Astrocyte of the hippocampus (primary cell): ENCODE measurements at regions not wholly inside any gene's neighbourhood (a gene's known extent, or its start where the extent isn't known, plus 50 kb on each side); places are given as distances from the start of the nearest gene placed in this dataset.
"Not testable (repeated sequence)": the region's sequence is repeated elsewhere in the genome, so short reads cannot be mapped to it uniquely, and the experiment has no call there.

Experiments used
- DNase-seq: peaks from one replicate; pipeline ENCODE4 v3.0.0; 2011; ENCODE audit warnings: low read depth, low spot score

- no peak for DNase-seq
Measured at GRCh38 chr6:81625216-81625615, 127.3 kb downstream of the TENT5A start.

GRCh38 chr6:81624453-81624852 lies 128.0 kb downstream of the TENT5A start:
- no peak for DNase-seq

- DNase-seq = no peak
Measured at GRCh38 chr6:81623106-81623759, 129.2 kb downstream of the TENT5A start.

- DNase-seq = no peak
Measured at GRCh38 chr6:81621816-81622395, 130.6 kb downstream of the TENT5A start.

GRCh38 chr6:81614292-81614691 lies 138.2 kb downstream of the TENT5A start:
- peak; percentile 14 for DNase-seq

GRCh38 chr6:81613606-81614005 lies 138.9 kb downstream of the TENT5A start:
- DNase-seq = no peak

GRCh38 chr6:81612136-81612535 lies 140.3 kb downstream of the TENT5A start:
- DNase-seq = no peak

- no peak for DNase-seq
Measured at GRCh38 chr6:81609736-81610135, 142.7 kb downstream of the TENT5A start.

- DNase-seq = no peak
Measured at GRCh38 chr6:81608776-81609175, 143.7 kb downstream of the TENT5A start.

GRCh38 chr6:81606965-81607381 lies 145.5 kb downstream of the TENT5A start:
- peak; percentile 12 for DNase-seq

- no peak for DNase-seq
Measured at GRCh38 chr6:81605526-81605925, 147.0 kb downstream of the TENT5A start.

- DNase-seq = no peak
Measured at GRCh38 chr6:81601918-81602317, 150.6 kb downstream of the TENT5A start.

GRCh38 chr6:81600488-81600887 lies 152.0 kb downstream of the TENT5A start:
- not testable (repeated sequence) for DNase-seq

- DNase-seq = no peak
Measured at GRCh38 chr6:81594501-81594900, 158.0 kb downstream of the TENT5A start.

- no peak for DNase-seq
Measured at GRCh38 chr6:81590314-81590691, 162.2 kb downstream of the TENT5A start.

- no peak for DNase-seq
Measured at GRCh38 chr6:81589465-81590313, 162.8 kb downstream of the TENT5A start.

- not testable (repeated sequence) for DNase-seq
Measured at GRCh38 chr6:81585686-81586085, 166.8 kb downstream of the TENT5A start.

GRCh38 chr6:81584156-81584555 lies 168.3 kb downstream of the TENT5A start:
- not testable (repeated sequence) for DNase-seq

- no peak for DNase-seq
Measured at GRCh38 chr6:81575442-81575841, 177.0 kb downstream of the TENT5A start.

- DNase-seq = no peak
Measured at GRCh38 chr6:81572020-81572419, 180.5 kb downstream of the TENT5A start.

- no peak for DNase-seq
Measured at GRCh38 chr6:81570681-81571080, 181.8 kb downstream of the TENT5A start.

GRCh38 chr6:81568973-81569372 lies 183.5 kb downstream of the TENT5A start:
- DNase-seq = no peak

- peak; percentile 68 for DNase-seq
Measured at GRCh38 chr6:81565071-81565470, 187.4 kb downstream of the TENT5A start.
